DMS53 (cell line): ENCODE measurements at regions not wholly inside any gene's neighbourhood (a gene's known extent, or its start where the extent isn't known, plus 50 kb on each side); places are given as distances from the start of the nearest gene placed in this dataset.
"Not testable (repeated sequence)": the region's sequence is repeated elsewhere in the genome, so short reads cannot be mapped to it uniquely, and the experiment has no call there.

Source experiments
- DNase-seq: peaks from one replicate; lab custom pipeline; 2025; lab: John Stamatoyannopoulos, UW

DNA sequence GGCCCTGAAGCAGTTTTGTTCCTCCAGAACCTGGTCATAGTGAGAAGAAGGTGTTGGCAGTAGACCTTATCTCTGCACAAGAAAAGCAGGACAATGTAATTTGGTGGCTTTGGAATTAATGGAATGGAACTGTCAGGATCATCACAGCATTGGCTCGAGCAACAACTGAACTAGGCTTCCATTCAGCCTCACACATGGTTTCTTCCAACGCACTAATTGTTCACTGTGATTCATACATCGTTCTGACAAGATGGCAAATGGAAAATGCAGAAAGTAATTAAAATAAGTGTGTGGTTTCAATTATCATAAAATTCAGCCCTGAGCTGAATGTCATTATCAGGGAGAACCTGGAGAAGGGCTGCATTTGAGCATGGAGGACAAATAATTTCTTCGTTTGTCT lies 80.6 kb downstream of the MFSD1 start:
- no peak for DNase-seq

DNA sequence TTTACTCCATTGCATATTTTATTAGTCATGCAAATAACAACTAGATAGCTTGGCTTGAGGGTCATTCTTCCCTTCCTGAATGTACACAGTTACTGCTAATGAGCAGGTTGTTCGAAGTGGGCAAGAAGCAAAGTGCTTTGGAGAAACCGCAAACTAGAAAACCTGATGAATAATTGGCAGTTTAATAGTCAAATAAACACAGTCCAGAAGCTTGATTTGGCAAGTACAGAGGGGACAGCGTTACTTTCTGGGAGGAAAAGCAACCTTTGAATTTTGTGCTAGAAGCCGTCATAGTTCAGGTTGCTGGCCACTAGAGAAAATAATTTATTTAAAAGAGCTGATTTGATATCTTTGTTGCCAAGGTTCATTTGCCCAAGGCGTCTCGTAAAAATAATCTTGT lies 94.9 kb downstream of the MFSD1 start:
- DNase-seq: no peak

DNA sequence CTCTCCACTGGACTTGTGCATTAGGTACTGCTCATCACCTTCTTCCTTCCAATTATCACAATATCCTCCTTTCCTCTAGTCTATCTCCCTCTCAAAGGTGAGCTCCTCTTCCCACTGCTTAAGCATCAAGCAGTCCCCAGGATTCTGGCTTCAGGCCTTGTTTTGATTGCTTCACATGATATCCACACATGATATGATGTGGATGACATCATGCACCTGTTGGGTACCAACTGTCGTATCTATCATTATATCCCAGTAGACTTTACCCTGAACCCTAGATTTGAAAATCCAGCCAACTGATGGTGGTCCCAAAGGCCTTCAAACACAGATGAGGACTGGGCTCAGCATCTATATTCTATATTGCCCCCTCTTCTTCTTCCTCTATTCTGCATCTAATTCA lies 104.9 kb downstream of the MFSD1 start:
- no peak for DNase-seq

DNA sequence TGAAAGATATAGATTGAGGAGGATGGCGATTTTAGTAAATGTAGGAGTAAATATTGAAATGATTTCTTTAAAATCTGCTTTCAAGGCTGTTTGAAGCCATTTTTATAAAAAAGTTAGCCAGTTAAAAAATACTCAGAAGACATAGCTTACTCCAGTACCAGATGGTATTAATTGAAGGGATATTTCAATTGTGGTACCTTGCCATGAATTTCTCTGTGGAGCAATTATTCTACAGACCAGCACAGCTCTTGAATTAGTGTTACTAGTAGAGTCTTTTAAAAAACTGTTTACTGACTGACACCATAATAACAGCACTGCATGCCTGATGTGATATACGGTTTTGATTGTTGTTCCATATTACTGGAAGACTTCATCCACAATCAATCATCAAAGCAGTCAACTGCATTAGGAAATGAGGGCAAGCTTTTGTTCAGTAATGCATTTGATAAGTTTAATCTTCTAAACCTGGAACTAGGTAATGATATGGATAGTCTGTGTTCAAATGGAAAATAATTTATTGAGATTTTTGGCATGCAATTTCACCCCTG lies 106.4 kb downstream of the MFSD1 start:
- DNase-seq: no peak

DNA sequence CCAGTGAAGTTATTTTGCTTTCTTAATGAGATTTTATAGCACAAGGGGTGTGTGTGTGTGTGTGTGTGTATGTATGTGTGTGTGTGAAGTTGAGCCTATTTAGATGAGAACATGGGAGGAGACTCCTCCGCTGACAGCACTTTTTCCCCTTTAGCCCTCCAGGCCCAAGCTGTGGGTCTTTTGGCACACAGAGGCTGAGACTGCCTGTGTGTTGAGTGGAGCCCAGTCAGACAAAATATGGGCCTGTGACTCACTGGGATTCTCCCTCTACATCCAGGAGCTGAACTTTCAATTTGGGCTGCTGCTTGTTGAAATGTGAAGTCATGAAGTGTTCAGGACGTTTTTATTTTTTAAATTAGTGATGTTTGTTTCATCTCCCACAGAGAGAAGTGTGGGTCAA lies 108.0 kb downstream of the MFSD1 start:
- no peak for DNase-seq

DNA sequence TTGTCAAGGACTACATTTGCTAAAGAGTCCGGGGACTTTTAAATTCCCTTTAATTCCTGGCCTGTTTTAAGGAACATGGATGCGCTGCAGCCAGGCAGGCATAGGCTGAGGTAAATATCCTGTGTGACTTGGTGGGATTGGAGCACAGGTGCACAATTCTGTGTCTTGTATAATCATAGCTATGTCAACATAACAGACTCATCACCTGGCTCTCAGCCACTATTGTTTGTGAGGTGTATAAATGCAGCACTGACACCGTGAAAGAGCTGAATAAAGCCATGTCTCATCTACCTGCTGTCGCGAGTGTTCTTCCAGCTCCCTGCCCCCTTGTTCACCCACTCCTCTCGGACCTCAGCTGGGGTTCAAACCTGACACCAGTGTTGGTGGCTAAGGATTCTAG lies 109.7 kb downstream of the MFSD1 start:
- peak; percentile 92 for DNase-seq

DNA sequence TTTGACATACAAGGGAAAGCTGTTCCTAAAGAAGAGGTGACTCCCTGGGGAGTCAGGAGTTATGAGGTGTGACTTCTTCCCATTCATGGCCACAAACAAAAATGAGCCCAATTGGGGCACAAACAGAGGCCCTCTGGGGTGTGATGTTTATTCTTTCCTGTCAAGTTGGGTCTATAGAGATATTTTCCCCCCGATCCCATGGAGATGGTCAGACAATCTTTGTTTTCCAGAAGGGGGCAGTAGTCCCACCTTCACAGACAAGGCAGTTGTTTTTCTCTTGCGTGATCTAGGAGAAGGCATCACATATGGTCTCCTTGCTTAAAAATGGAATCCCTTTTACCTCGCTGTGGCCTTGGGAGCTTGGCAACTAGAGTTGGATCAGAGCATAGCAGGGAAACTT lies 110.3 kb downstream of the MFSD1 start:
- peak; percentile 41 for DNase-seq

DNA sequence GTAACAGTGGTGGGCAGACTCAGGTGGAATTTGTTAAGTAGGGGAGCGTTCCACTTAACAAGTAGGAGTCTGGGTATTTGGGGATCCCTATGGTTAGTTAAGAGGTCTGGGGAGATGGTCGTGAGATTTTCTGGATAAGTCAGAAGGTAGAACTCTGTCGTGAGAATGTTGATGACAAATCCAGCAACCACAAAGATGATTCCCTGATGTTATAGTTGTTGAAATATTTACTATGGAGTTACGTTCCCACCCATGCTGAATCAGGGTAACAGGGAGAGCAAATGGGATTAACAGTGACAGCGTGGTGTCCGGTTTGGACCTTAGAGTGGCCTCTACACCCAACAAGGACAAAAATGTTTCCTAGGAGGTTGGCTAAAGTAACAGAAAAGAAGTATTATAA lies 110.8 kb downstream of the MFSD1 start:
- no peak for DNase-seq

DNA sequence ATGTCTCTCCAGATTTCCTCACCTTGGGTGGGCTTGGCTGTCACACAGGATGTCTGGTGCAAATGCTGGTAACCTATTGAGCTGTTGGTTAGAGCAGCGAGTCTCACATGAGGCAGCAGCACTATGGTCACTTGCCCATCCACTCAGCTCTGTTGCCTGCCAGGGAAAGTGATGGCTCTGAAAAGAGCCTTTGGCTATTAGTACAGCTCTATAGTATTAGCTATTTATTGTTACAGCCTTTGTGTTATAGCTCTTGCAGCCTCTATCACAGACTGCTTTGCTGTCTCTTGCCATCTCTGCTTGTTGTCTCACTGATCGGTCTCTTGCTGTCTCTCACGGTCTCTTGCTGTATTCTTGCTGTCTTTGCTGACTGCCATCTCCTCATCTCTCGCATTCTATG lies 114.3 kb downstream of the MFSD1 start:
- peak; percentile 11 for DNase-seq

DNA sequence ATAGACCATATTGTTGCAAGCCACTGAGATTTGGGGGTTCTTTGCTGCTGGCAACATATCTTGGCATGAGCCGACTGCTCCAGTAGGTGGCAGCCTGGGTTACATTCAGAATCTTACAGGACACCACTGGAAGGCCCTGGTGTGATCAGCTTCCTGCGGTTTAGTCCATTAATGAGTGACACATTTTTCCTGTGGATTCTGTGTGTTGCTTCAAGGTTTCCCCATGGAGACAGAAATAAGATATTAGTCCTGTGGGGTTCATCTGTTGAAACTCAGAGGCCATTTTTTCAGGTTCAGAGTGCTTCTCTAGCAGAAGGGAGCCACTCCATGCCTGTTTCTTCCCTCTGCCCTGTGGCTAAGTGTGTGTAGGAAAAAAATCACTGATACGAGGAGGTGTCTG lies 116.2 kb downstream of the MFSD1 start:
- peak; percentile 83 for DNase-seq

DNA sequence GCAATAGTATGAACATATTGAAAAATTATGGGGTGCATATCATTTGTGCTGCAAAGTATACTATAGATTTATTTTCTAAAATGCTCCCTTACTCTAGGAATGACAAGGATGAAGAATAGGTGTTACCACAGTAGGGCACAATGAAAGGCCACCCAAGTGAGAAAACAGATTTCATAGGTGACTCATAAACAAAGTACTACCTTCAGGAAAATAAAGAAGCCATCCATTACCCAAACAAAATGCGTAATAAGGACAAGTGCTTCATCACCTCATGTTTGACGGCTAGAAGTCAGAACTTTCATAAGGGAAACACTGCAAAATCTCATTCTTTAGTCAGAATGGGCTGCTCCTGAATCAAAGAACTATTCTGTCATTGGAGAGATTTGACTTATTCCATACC lies 116.6 kb downstream of the MFSD1 start:
- no peak for DNase-seq

DNA sequence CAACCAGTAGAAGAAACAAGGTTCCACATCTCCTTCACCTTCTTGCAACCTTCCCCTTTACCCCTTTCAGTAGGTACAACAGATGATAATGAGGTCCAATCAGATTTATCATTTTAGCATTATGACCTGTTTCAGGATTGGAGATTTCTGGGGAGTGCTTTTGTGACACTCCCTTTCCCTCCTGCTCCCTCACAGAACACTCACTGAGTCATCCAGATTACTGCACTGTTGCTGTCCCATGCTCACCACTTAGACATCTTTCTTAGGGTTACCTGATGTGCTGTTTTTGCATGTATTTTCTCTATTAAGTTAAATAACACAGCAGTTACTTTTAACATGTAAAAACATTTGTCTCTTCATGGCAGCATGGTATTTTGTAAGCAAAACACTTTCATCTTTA lies 118.5 kb downstream of the MFSD1 start:
- DNase-seq: no peak

DNA sequence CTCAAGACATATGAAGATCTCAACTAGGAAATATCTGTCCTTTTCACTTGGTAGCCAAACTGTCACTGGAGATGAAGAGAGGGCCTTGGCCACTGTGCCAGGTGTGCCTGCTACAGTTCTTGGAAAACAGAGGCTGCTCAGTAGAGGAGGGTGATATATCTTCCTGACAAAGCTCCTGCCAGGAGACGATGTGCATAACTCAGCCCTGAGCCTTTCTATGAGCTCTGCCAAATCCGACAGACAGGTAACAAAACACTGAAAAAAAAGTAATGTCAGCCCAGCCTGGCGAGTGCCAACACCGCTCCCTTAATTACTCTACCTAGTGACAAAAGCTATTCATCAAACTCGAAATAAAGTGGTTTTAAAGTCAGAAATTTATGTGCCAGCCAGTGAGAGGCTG lies 123.2 kb downstream of the MFSD1 start:
- DNase-seq: no peak

DNA sequence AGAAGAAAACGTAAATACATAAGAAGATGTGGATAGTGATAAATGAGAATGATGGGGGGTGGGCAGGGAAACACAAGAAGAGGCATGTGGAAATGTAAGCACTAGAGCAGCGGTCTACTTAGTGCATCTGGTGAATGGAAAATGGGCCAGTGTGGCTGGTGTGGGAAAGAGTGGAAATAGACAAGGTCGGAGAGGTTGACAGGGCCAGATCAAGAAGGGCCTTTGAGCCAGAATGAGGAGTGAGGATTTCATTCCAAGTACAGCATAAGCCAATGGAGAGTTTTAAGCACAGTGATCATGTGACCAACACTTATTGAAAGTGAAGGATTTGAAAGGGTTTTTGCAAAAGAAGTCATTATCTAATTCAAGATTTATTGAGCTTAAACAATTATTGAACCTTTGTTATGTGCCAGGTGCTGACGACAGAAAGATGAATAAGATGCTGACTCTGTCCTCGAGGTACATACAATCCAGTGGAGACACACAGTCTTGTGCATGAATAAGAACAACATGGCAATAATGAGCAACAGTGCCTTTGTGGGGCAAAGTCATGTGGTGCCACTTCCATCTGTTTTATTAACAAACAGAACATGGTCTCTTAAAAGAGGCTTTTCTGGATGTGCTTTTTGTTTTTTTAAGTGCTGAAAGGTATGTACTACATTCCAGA lies 124.1 kb downstream of the MFSD1 start:
- DNase-seq: no peak

DNA sequence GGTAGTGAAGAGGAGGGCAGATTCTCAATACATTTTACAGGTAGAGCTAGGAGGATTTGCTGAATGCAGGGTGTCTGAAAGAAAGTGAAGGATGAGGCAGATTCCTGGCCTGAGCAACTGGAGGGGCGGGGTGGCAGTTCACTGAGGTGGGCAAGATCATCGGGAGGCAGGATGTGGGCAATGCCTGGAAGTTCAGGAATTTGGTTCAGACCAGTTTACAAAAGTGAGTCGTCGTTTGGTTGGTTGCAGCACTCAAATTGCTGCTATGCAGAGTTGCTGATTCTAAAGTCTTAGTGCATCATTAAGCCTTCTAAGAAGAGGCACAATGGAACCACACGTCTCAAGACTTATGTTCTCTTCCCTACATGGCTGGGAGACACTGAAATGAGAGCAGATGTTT lies 134.0 kb downstream of the MFSD1 start:
- DNase-seq: no peak

DNA sequence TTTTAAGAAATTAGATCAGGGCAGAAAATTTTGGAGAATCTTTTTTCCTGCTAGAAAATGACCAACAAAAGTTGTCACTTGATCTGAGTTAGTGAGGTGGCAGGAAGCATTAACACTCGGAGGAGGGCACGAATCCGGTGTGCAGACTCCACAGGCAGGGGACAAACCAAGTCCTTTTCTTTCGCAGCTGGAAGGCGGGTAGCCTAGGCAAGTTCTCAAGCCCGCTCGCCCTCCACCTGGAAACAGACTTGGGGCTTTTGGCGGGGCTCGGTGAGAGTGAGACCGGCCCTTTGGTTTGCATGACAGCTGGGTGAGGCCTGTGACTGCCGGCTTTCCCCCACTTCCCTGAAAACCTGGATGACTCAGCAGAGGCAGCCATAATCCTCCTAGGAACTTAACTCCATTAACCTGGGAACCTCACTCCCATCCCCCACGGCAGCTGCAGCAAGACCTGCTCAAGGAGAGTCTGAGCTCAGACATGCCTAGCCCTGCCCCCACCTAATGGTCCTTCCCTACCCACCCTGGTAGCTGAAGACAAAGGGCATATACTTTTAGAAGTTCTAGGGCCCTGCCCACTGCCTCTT lies 134.8 kb downstream of the MFSD1 start:
- DNase-seq: peak; percentile 38

DNA sequence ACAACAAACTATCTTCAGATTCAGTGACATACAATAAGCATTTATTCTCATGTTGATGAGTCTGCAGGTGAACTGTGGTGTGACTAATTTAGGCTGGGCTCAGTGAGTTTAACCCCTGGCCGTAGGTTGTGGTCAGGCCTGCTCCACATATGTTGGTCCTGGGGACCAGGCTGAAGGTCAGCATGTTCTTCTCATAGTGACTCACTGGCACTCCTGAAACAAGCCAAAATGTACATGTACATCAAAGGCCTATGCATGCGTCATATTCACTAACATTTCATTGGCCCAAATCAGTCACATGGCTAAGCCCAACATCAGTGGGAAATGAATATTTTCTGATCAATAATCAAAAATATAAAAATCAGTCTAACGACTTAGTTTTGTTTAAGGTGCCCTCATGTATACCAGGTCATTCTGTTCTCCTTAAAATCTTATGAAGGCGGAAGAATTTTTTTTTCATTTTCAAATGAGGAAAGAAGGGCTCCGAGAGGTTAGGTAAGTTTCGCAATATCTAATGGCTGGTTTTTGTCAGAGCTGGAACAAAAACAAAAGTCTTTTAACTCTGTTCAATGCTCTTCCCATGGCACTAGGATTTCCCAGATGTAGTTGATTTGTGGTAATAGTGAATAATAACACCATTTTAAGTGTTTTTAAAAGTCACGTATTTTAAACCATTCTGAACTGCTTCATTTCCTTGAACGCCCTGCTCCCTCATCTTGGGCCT lies 148.5 kb downstream of the MFSD1 start:
- DNase-seq: no peak

DNA sequence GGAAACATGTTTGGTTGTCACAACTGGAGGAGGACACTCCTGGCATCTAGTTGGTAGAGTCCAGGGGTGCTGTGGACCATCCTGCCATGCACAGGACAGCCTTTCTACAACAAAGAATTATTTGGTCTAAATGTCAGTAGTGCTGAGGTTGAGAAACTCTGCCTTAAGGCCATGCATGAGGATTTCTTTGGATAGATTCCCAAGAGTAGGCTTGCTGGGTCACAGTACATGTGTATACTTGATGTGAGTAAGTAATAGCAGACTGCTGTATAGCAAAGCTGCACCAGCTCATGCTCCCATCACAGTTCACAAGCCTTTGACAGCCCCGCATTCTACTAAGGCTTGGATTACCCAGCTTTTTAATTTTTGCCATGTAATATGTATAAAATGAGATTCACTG lies 151.3 kb downstream of the MFSD1 start:
- no peak for DNase-seq

DNA sequence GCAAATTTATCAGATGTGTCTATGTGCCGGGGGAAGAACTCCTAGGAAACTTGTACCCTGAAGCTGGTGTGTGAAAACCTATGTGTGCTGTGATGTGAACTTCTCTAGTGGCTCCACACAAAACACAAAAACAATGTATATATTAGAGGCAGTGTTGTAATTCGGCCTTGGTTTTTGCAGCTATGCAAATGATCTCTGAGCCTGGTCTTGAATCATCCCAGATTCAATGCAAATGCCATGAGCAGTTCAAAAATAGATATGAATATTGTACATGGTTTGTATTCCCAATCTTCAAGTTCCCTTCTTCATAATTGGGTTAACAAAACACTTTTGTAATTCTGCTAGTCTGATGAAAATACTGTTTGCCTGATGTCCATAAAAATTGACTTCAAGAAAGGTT lies 152.6 kb downstream of the MFSD1 start:
- no peak for DNase-seq

DNA sequence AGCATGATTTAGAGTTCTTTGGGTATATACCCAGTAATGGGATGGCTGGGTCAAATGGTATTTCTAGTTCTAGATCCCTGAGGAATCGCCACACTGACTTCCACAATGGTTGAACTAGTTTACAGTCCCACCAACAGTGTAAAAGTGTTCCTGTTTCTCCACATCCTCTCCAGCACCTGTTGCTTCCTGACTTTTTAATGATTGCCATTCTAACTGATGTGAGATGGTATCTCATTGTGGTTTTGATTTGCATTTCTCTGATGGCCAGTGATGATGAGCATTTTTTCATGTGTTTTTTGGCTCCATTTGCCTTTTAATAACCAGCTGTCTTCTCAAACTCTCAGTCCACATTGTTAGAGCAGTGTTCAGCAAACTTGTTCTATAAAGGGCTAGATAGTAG lies 155.9 kb downstream of the MFSD1 start:
- not testable (repeated sequence) for DNase-seq

DNA sequence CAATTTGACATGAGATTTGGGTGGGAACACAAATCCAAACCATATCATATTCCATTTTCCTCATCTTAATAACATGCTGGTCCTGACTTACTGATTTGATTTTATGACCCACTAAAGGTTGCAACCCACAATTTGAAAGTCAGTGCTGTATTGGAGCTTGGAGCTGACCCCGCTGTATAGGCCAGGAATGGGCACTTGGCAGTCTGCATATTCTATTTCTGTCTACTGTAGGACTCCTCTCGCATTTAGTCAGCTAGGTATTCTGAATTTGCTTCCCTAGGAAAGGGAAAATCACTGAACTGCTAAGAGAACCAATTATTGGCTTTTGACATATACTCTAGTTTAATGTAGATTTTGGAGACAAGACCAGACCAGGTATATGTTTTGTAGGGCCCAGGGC lies 157.0 kb downstream of the MFSD1 start:
- no peak for DNase-seq

DNA sequence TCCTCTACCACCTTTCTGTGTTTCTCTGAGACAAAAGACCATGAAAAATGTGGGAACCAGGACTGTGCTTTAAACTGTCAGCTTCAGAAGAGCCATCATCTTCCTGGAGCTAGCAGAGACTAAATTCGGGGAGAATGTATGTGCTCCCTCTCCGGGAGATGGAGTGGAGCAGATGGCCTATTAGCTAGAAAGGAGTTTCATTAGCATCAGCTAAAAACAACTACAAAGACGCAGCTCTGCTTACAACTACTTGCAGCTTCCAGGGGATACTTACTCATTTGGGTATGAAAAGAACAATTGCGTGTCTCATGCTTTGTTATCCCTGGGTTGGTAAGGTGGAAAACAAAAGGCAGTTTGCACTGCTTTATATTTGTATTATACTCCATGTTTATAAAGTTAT lies 159.6 kb downstream of the MFSD1 start:
- DNase-seq: no peak

DNA sequence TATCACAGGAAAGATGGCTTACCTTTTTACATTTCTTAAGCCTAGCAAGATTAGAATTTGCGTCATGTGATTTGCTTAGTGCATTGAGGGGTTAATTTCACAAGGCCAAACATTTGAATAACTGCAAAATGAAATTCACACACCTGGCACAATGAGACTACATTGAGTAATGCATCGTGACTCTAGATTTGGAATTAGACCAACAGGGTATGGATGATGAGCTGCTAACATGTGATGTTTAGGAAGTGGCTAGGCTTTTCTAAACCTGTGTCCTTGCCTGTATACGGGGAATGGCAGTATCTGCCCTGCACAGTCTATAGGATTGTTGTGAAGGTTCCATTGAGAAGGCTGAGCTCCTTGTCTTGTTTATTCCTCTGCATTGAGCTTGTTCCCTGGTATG lies 160.1 kb downstream of the MFSD1 start:
- no peak for DNase-seq
